H9 (cell line): ENCODE measurements at regions not wholly inside any gene's neighbourhood (a gene's known extent, or its start where the extent isn't known, plus 50 kb on each side); places are given as distances from the start of the nearest gene placed in this dataset.
A peak's percentile ranks its signal among the peaks of the same experiment; 100 is the strongest.

Source experiments
- DNase-seq: peaks from one replicate; pipeline ENCODE4 v3.0.0-alpha.2; 2017
- H2AFZ ChIP-seq: one replicate; pipeline ENCODE4 v1.6.1; 2013; ENCODE audit warnings: mild to moderate bottlenecking, low read length, control low read depth, moderate library complexity
- H2AK5ac ChIP-seq: 2 replicates; pipeline ENCODE4 v1.6.1; 2013; ENCODE audit warnings: low read length, control low read depth, mixed read lengths; ENCODE audit not compliant: insufficient read length
- H2BK120ac ChIP-seq: one replicate; pipeline ENCODE4 v1.6.1; 2013; ENCODE audit warnings: low read depth, mild to moderate bottlenecking, low read length, control low read depth, inconsistent platforms; ENCODE audit not compliant: poor library complexity, severe bottlenecking
- H2BK12ac ChIP-seq: 2 replicates; pipeline ENCODE4 v1.6.1; 2013; ENCODE audit warnings: low read length, control low read depth, mixed read lengths, low read depth; ENCODE audit not compliant: insufficient read length
- H2BK15ac ChIP-seq: 2 replicates; pipeline ENCODE4 v1.6.1; 2013; ENCODE audit warnings: low read depth, low read length, control low read depth
- H2BK20ac ChIP-seq: one replicate; pipeline ENCODE4 v1.6.1; 2013; ENCODE audit warnings: low read depth, mild to moderate bottlenecking, low read length, control low read depth, inconsistent platforms; ENCODE audit not compliant: poor library complexity, severe bottlenecking
- H2BK5ac ChIP-seq: 2 replicates; pipeline ENCODE4 v1.6.1; 2013; ENCODE audit warnings: low read length, control low read depth, mixed read lengths; ENCODE audit not compliant: insufficient read length
- H3K14ac ChIP-seq: 2 replicates; pipeline ENCODE4 v1.6.1; 2013; ENCODE audit warnings: low read length, control low read depth; ENCODE audit not compliant: insufficient read depth
- H3K18ac ChIP-seq: 2 replicates; pipeline ENCODE4 v1.6.1; 2013; ENCODE audit warnings: low read depth, mild to moderate bottlenecking, mixed read lengths, low read length, control low read depth; ENCODE audit not compliant: insufficient read length
- H3K23ac ChIP-seq: 2 replicates; pipeline ENCODE4 v1.6.1; 2013; ENCODE audit warnings: low read length, control low read depth, mixed read lengths, low read depth; ENCODE audit not compliant: insufficient read length
- H3K23me2 ChIP-seq: 2 replicates; pipeline ENCODE4 v1.6.1; 2013; ENCODE audit warnings: low read depth, mild to moderate bottlenecking, mixed read lengths, low read length, control low read depth; ENCODE audit not compliant: insufficient read length, poor library complexity, severe bottlenecking
- H3K27ac ChIP-seq: 2 replicates; pipeline ENCODE4 v1.5.1; 2013; ENCODE audit warnings: low read length, control low read depth, mixed read lengths, low read depth; ENCODE audit not compliant: insufficient read length
- H3K27me3 ChIP-seq: 2 replicates; pipeline ENCODE4 v1.6.1; 2013; ENCODE audit warnings: low read length, control low read depth, inconsistent platforms; ENCODE audit not compliant: insufficient read depth
- H3K4ac ChIP-seq: 2 replicates; pipeline ENCODE4 v1.6.1; 2013; ENCODE audit warnings: low read depth, mild to moderate bottlenecking, control low read depth, inconsistent platforms, low read length, moderate library complexity
- H3K4me1 ChIP-seq: 2 replicates; pipeline ENCODE4 v1.6.1; 2013; ENCODE audit warnings: low read length, control low read depth, inconsistent platforms; ENCODE audit not compliant: insufficient read depth
- H3K4me2 ChIP-seq: 2 replicates; pipeline ENCODE4 v1.6.1; 2013; ENCODE audit warnings: low read length, control low read depth, mixed read lengths; ENCODE audit not compliant: insufficient read length, insufficient read depth
- H3K56ac ChIP-seq: 2 replicates; pipeline ENCODE4 v1.6.1; 2013; ENCODE audit warnings: low read depth, mild to moderate bottlenecking, mixed read lengths, low read length, control low read depth; ENCODE audit not compliant: insufficient read length
- H3K79me1 ChIP-seq: 2 replicates; pipeline ENCODE4 v1.6.1; 2013; ENCODE audit warnings: low read depth, mild to moderate bottlenecking, moderate library complexity, low read length, control low read depth, inconsistent platforms; ENCODE audit not compliant: insufficient read depth, poor library complexity, severe bottlenecking
- H3K79me2 ChIP-seq: 2 replicates; pipeline ENCODE4 v1.6.1; 2013; ENCODE audit warnings: low read length, control low read depth, inconsistent platforms; ENCODE audit not compliant: insufficient read depth
- H3K9ac ChIP-seq: 2 replicates; pipeline ENCODE4 v1.6.1; 2013; ENCODE audit warnings: low read length, control low read depth, mixed read lengths; ENCODE audit not compliant: insufficient read length; ENCODE audit errors: extremely low read depth
- H3K9me3 ChIP-seq: one replicate; pipeline ENCODE4 v1.6.1; 2013; ENCODE audit warnings: low read depth, low read length, inconsistent platforms; ENCODE audit not compliant: control insufficient read depth
- H3T11ph ChIP-seq: one replicate; pipeline ENCODE4 v1.6.1; 2013; ENCODE audit warnings: mild to moderate bottlenecking, low read length, control low read depth, inconsistent platforms
- H4K20me1 ChIP-seq: one replicate; pipeline ENCODE4 v1.6.1; 2013; ENCODE audit not compliant: control insufficient read depth, insufficient read length, insufficient read depth
- H4K5ac ChIP-seq: 2 replicates; pipeline ENCODE4 v1.6.1; 2013; ENCODE audit warnings: low read depth, mild to moderate bottlenecking, mixed read lengths, low read length, control low read depth; ENCODE audit not compliant: insufficient read length
- H4K8ac ChIP-seq: replicated peaks from 2 replicates; pipeline ENCODE4 v1.6.1; 2013; ENCODE audit warnings: low read length, control low read depth, mixed read lengths, low read depth; ENCODE audit not compliant: insufficient read length
- H4K91ac ChIP-seq: 2 replicates; pipeline ENCODE4 v1.6.1; 2013; ENCODE audit warnings: low read depth, mild to moderate bottlenecking, moderate library complexity, mixed read lengths, low read length, control low read depth; ENCODE audit not compliant: insufficient read length
- H3K27ac Mint-ChIP-seq, 3 experiments: 2 replicates in 2 of 3; 3 replicates in 1 of 3; pipeline ENCODE4 v1.8.0; 2020 to 2021; ENCODE audit warnings: mixed read lengths in 3 of 3, mild to moderate bottlenecking in 1 of 3, moderate library complexity in 1 of 3
- H3K27me3 Mint-ChIP-seq: 2 replicates; pipeline ENCODE4 v1.8.0; 2021; ENCODE audit warnings: low read depth, mild to moderate bottlenecking, moderate library complexity, mixed read lengths
- H3K36me3 Mint-ChIP-seq, 3 experiments: 2 replicates in 2 of 3; 3 replicates in 1 of 3; pipeline ENCODE4 v1.8.0; 2020 to 2021; ENCODE audit warnings: low read depth in 3 of 3, mixed read lengths in 3 of 3; ENCODE audit not compliant: insufficient read depth in 1 of 3
- H3K4me1 Mint-ChIP-seq, 2 experiments: 2 replicates each; pipeline ENCODE4 v1.8.0; 2020; ENCODE audit warnings: mixed read lengths in 2 of 2
- H3K4me3 Mint-ChIP-seq, 2 experiments: 2 replicates in 1 of 2; 3 replicates in 1 of 2; pipeline ENCODE4 v1.8.0; 2020 to 2021; ENCODE audit warnings: mild to moderate bottlenecking in 2 of 2, mixed read lengths in 2 of 2, moderate library complexity in 1 of 2
- H3K9me3 Mint-ChIP-seq, 2 experiments: 2 replicates in 1 of 2; 3 replicates in 1 of 2; pipeline ENCODE4 v1.8.0; 2020; ENCODE audit warnings: mild to moderate bottlenecking in 2 of 2, mixed read lengths in 2 of 2, moderate library complexity in 1 of 2
- CTCF ChIP-seq: fragments of 200-600 bp; sonication (generic); conservative IDR thresholded peaks from 3 replicates; pipeline ENCODE4 v1.8.0; 2021; ENCODE audit warnings: antibody characterized with exemption, mild to moderate bottlenecking
- WGBS: extraction: QIAGEN DNeasy Blood & Tissue Kit; methylation state at CpG from one replicate; pipeline ENCODE4 v1.1.7; 2013; ENCODE audit warnings: missing lambda C conversion rate, low lambda C conversion rate, mixed read lengths; ENCODE audit not compliant: insufficient read length; ENCODE audit errors: extremely low coverage; 5-methylcytosine and 5-hydroxymethylcytosine counted together

- Histone ChIP-seq H3K56ac (no peak overlapping the region), H3K4ac (no peak overlapping the region), H3K79me1 (no peaks in the 10 kb centered on the region), H3K27me3 (no peaks in the 10 kb centered on the region), H3K79me2 (no peaks in the 10 kb centered on the region), H3K23ac (no peak overlapping the region), H3K9ac (no peak overlapping the region), H3K18ac (no peak overlapping the region), H2BK20ac (no peak overlapping the region), H2BK15ac (no peak overlapping the region), H2BK5ac (no peak overlapping the region), H3K4me2 (no peak overlapping the region), H4K91ac (no peak overlapping the region), H2BK120ac (no peak overlapping the region), H2AFZ (no peak overlapping the region), H2AK5ac (no peak overlapping the region), H3K9me3 (no peaks in the 10 kb centered on the region), H4K8ac (no peak overlapping the region), H3K4me1 (0 out of 2 replicates have a peak, but pooled peaks cover 1% of the 10 kb centered on the region), H4K20me1 (no peaks in the 10 kb centered on the region), H4K5ac (no peak overlapping the region), H3K14ac (no peak overlapping the region), H2BK12ac (no peak overlapping the region), H3K27ac (no peak overlapping the region), H3K23me2 (no peaks in the 10 kb centered on the region), H3T11ph (no peak overlapping the region)
- H3K27me3 Mint-ChIP-seq = peaks cover 2% of the 10 kb centered on the region; the same call in 1 of the 2 replicates
- no CpG with 5 or more reads among the region's 16 CpGs for WGBS
- H3K4me1 Mint-ChIP-seq = peaks cover 22 to 23% of the 10 kb centered on the region in 2 experiments
- TF ChIP-seq CTCF = no peak
- H3K36me3 Mint-ChIP-seq = no peaks in the 10 kb centered on the region; a peak in 1 of 7 replicates
- DNase-seq = peak; percentile 5
- peak overlapping the region in 1 of 3 experiments; percentile 53; a peak in 2 of 7 replicates for H3K27ac Mint-ChIP-seq
- no peak overlapping the region for H3K4me3 Mint-ChIP-seq
- H3K9me3 Mint-ChIP-seq = no peaks in the 10 kb centered on the region
Observed at GRCh38 chr2:128773641-128774319, 455.1 kb upstream of the HS6ST1 start.
